Ishikawa (cell line): ENCODE measurements at regions not wholly inside any gene's neighbourhood (a gene's known extent, or its start where the extent isn't known, plus 50 kb on each side); places are given as distances from the start of the nearest gene placed in this dataset.

Source experiments
- CEBPB ChIP-seq: IDR thresholded peaks from 2 replicates; pipeline ENCODE4 v1.6.1; 2012
- CREB1 ChIP-seq: IDR thresholded peaks from 2 replicates; pipeline ENCODE4 v1.6.1; 2012; ENCODE audit warnings: low read depth
- EGR1 ChIP-seq: IDR thresholded peaks from 2 replicates; pipeline ENCODE4 v1.6.1; 2012
- EP300 ChIP-seq: IDR thresholded peaks from 2 replicates; pipeline ENCODE4 v1.6.1; 2012; ENCODE audit warnings: borderline replicate concordance
- FOXM1 ChIP-seq: IDR thresholded peaks from 2 replicates; pipeline ENCODE4 v1.6.1; 2012; ENCODE audit warnings: low read depth, borderline replicate concordance
- NFIC ChIP-seq: IDR thresholded peaks from 2 replicates; pipeline ENCODE4 v1.6.1; 2012
- RAD21 ChIP-seq: IDR thresholded peaks from 2 replicates; pipeline ENCODE4 v1.6.1; 2012; ENCODE audit warnings: low read depth
- TAF1 ChIP-seq: IDR thresholded peaks from 2 replicates; pipeline ENCODE4 v1.6.1; 2012; ENCODE audit warnings: low read depth, mild to moderate bottlenecking
- TCF12 ChIP-seq: IDR thresholded peaks from 2 replicates; pipeline ENCODE4 v1.6.1; 2012; ENCODE audit warnings: low read depth
- TEAD4 ChIP-seq: IDR thresholded peaks from 2 replicates; pipeline ENCODE4 v1.6.1; 2012
- YY1 ChIP-seq: IDR thresholded peaks from 2 replicates; pipeline ENCODE4 v1.6.1; 2012; ENCODE audit warnings: low read depth
- ZBTB7A ChIP-seq: IDR thresholded peaks from 2 replicates; pipeline ENCODE4 v1.6.1; 2012; ENCODE audit warnings: low read depth
- TF ChIP-seq, protein P1 (sequence below): IDR thresholded peaks from 2 replicates; pipeline ENCODE4 v1.6.1; 2012; ENCODE audit warnings: low read depth, mild to moderate bottlenecking
- TF ChIP-seq, protein P2 (sequence below): IDR thresholded peaks from 2 replicates; pipeline ENCODE4 v1.6.1; 2012
- TF ChIP-seq, protein P3 (sequence below): IDR thresholded peaks from 2 replicates; pipeline ENCODE4 v1.6.1; 2012

DNA sequence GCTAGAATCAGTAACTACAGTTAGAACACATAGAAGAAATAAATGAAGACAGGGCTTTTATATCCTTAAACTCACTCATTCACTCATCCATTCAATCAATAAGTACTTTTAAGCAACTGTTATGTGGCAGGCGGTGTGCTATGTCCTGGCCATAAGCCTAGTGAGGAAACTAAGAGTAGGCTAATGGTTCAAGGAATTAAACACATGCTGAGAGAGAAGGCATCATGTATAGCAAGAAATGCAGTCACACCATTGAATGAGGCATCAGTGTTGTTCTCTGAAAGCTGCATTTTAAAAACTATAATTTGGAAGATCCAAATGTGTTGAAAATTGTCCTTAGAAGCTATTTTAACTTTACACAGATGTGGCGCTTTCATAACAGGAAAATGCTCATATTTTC is 86.5 kb upstream of the DTNA start:
- no peak for TF ChIP-seq TCF12
- TF ChIP-seq YY1, result no peak
- TF ChIP-seq, protein P1, sequence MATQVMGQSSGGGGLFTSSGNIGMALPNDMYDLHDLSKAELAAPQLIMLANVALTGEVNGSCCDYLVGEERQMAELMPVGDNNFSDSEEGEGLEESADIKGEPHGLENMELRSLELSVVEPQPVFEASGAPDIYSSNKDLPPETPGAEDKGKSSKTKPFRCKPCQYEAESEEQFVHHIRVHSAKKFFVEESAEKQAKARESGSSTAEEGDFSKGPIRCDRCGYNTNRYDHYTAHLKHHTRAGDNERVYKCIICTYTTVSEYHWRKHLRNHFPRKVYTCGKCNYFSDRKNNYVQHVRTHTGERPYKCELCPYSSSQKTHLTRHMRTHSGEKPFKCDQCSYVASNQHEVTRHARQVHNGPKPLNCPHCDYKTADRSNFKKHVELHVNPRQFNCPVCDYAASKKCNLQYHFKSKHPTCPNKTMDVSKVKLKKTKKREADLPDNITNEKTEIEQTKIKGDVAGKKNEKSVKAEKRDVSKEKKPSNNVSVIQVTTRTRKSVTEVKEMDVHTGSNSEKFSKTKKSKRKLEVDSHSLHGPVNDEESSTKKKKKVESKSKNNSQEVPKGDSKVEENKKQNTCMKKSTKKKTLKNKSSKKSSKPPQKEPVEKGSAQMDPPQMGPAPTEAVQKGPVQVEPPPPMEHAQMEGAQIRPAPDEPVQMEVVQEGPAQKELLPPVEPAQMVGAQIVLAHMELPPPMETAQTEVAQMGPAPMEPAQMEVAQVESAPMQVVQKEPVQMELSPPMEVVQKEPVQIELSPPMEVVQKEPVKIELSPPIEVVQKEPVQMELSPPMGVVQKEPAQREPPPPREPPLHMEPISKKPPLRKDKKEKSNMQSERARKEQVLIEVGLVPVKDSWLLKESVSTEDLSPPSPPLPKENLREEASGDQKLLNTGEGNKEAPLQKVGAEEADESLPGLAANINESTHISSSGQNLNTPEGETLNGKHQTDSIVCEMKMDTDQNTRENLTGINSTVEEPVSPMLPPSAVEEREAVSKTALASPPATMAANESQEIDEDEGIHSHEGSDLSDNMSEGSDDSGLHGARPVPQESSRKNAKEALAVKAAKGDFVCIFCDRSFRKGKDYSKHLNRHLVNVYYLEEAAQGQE, result no peak
- TF ChIP-seq EP300, result no peak
- no peak for TF ChIP-seq TEAD4
- no peak for TF ChIP-seq TAF1
- no peak for TF ChIP-seq RAD21
- TF ChIP-seq, protein P2, sequence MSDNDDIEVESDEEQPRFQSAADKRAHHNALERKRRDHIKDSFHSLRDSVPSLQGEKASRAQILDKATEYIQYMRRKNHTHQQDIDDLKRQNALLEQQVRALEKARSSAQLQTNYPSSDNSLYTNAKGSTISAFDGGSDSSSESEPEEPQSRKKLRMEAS, result no peak
- no peak for TF ChIP-seq FOXM1
- no peak for TF ChIP-seq NFIC
- TF ChIP-seq, protein P3, sequence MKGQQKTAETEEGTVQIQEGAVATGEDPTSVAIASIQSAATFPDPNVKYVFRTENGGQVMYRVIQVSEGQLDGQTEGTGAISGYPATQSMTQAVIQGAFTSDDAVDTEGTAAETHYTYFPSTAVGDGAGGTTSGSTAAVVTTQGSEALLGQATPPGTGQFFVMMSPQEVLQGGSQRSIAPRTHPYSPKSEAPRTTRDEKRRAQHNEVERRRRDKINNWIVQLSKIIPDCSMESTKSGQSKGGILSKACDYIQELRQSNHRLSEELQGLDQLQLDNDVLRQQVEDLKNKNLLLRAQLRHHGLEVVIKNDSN, result no peak
- no peak for TF ChIP-seq CEBPB
- no peak for TF ChIP-seq EGR1
- TF ChIP-seq ZBTB7A, result no peak

DNA sequence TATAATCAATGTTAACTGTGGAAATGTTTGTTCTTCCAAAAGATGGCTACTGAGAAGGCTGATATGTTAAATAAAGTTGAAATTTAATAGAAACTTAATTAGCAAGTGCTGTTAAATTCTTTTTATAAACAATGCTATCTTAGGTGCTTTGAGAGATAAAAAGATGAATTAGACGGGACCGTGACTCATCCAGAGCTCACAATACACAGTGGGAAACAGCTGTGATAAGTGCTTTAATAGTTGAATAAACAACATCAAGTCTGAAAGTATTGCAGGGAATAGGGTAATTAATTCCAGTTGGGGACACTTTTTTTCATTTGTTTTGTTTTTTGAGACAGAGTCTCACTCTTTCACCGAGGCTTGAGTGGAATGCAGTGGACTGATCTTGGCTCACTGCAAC is 85.5 kb upstream of the DTNA start:
- TF ChIP-seq CREB1 (no peak), NFIC (no peak)

DNA sequence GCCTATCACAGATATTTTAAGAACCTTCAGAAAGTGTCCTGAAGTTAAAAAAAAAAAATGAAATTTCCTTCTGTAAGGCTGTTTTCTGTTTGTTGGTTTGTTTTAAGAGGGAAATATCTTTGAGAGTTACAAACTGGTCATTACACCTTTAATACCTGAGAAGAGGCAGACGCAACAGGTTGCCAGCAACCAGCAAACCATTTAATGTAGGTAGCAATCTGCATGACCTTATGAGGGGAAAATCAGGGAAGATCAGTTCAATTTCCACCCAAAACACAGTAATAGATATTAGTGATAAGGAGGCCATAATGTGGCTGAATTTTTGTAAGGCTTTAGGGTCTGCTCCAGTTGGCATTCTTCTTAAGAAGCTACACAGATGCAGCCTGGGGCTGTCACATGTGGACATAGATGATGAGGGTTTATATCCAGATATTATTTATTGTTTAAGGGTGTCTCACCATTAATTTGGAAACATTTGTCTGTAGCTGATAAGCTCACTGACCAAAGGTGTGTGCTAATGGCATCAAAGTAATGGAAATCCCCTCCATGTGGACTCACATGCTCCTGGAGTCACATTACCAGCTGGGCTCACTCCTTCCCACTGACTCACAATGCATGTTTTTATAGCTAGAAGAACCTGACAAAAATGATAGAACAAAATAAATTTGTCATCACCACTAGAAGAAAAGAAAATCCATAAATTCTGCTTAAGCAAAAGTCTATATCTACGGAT is 83.5 kb upstream of the DTNA start:
- no peak for TF ChIP-seq RAD21

DNA sequence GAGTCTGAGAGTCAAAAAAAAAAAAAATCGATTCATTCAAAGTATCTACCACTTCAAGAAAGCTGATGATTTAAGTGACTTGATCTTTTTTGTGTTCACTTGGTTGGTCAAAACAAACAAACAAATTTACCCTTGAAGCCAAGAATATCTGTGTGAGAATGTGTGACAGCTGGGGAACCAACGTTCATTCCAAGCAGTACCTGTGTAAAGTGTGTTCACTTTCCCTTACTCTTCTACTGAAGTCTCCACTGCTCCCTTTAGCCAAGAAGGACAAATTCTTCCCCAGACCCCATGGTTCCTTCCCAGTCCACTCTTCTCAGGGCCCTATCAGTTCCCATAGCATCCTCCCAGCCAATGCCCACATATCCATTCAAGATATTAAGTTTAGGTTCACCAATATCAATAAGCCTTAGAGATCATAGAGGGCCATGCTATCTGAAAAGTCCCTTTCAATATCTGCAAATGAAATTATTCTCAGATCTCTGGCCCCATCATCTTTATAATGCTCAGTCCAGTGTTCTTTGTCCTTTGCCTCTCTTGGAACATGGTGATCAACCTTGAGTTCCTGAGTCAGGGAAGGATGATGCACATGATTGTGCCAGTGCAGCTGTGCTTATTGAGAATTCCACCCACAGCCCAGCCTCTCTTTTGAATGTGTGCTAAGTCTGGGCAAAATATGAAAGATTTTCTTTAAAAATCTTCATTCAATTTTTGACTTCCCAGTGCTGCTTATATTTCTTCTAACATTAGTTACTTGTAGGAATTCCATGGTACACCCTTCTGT is 82.8 kb upstream of the DTNA start:
- TF ChIP-seq, protein P1, result no peak
- TF ChIP-seq, protein P3, result no peak
- no peak for TF ChIP-seq TAF1
- TF ChIP-seq, protein P2, result no peak
- no peak for TF ChIP-seq NFIC
- no peak for TF ChIP-seq EGR1
- TF ChIP-seq YY1, result no peak
- TF ChIP-seq CEBPB, result no peak

DNA sequence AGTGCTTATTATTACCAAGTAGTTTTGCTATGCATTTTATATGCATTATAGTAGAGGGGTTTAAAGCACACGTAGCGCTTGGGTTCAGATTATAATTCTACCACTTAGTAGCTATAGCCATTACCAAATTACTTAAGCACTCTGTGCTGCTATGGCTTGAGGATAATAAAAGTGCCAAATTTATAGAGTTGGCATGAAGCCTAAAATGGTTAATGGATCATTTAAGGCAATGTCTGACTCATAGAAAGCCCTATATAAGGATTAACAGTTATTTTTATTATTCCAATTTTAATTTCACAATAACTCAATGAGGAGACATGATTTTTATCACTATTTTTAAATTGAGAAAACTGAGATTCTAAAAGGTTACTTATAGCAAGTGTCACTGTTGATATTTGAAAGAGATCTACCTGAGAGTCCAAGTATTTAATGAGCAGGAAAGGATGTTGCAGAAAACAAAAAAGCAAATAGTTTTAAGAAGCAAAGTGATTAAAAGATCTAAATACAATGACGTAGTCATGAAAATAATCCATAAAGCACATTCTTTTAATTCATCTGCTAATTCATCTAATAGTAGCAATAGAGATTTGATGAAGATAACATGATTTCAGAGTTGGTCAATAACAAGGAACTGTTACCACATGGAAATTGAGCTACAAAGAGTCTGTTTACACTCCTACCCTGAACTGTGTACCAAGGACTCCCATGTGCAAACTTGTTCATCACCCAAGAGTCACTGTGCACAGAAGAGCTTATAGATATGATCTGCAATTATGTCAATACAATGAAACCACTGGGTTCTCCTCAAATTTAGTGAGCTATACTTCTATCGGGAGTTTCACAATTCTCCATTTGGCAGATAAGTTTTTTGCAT is 78.8 kb upstream of the DTNA start:
- no peak for TF ChIP-seq NFIC

DNA sequence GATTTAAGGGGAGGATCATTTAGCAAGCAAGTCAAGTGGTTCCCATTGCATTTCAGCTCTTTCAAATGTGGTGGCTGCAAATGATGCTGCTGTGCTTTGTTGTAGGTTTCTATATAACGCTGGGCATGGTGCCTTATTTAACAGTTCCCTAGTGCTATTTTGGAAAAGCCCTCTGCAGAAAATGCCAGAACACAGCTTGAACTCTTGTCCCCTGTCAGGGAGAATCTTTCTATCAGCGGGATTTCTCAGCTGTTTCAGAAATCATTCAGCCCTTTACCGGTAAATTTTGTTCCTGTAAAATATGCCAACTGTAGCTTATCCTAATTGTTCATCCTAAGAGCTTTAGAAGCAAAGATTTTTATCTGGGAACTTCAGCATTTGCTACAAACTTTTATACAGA is 77.8 kb upstream of the DTNA start:
- no peak for TF ChIP-seq YY1
- TF ChIP-seq TEAD4, result no peak
- TF ChIP-seq TCF12, result no peak
- TF ChIP-seq EP300, result no peak
- no peak for TF ChIP-seq NFIC
- no peak for TF ChIP-seq RAD21
- TF ChIP-seq EGR1, result no peak
- no peak for TF ChIP-seq CREB1
- TF ChIP-seq, protein P3, result no peak
- TF ChIP-seq, protein P2, result no peak
- no peak for TF ChIP-seq TAF1
- no peak for TF ChIP-seq ZBTB7A
- no peak for TF ChIP-seq FOXM1
- TF ChIP-seq, protein P1, result no peak
- no peak for TF ChIP-seq CEBPB
